ENCODE measurements at regions not wholly inside any gene's neighbourhood (a gene's known extent, or its start where the extent isn't known, plus 50 kb on each side); places are given as distances from the start of the nearest gene placed in this dataset.
"Not testable (repeated sequence)": the region's sequence is repeated elsewhere in the genome, so short reads cannot be mapped to it uniquely, and the experiment has no call there.

DNA sequence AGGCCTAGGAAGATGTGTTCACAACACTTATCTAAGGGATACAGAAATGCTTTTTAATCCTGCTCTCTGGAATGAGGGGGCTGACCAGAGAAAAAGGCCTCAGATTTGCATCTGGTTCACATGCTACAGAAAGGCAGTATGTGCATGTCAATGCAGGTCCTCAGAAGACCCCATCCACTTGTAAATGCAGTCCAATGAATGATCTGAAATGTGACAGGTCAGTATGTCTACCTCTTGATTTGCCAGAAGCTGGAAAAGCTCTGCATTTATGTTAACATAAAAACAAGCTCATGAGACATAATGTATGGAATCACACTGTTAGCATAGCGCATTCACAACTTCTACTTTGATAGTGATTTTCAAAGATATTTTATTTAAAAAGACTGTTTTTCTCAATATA, 367.4 kb upstream of the CHORDC1 start:
- no peaks in the 10 kb centered on the region for H3K9me3 ChIP-seq (ENCODE audit: insufficient read depth, low read depth, low read length)
- H3K27ac ChIP-seq (ENCODE audit: low read length): no peak overlapping the region
- no peaks in the 10 kb centered on the region for H3K36me3 ChIP-seq (ENCODE audit: insufficient read depth, low read depth, low read length)
- no peaks in the 10 kb centered on the region for H3K27me3 ChIP-seq (ENCODE audit: insufficient read depth, low read length)
- no peak overlapping the region for H3K9ac ChIP-seq (ENCODE audit: low read depth, low read length)
- no peak overlapping the region for H3K4me3 ChIP-seq (ENCODE audit: low read length)
- H3K4me1 ChIP-seq (ENCODE audit: insufficient read depth, low read length): no peaks in the 10 kb centered on the region; the same call in 1 of the 2 replicates

DNA sequence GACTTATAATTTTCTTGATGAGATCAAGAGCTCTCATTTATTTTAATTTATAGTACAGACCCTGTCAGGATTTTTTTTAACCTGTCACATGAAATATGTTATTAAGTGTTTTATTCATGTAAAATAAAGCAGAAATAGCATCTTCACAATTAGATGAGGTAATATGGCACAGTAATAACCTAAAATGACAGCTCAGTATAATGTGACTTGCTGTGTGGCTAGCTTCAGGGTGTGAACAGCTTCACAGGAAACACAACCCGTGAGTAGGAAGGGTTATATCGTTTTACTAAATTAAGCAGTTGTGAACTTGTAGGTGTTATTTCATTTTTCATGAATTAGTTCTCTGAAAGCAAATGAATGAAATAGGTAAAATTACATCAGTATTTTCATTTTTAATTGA, 366.9 kb upstream of the CHORDC1 start:
- H3K4me3 ChIP-seq (ENCODE audit: low read length): no peak overlapping the region
- H3K4me1 ChIP-seq (ENCODE audit: insufficient read depth, low read length): no peaks in the 10 kb centered on the region; the same call in 1 of the 2 replicates
- H3K9ac ChIP-seq (ENCODE audit: low read depth, low read length): no peak overlapping the region
- H3K9me3 ChIP-seq (ENCODE audit: insufficient read depth, low read depth, low read length): no peaks in the 10 kb centered on the region
- H3K27me3 ChIP-seq (ENCODE audit: insufficient read depth, low read length): no peaks in the 10 kb centered on the region
- no peaks in the 10 kb centered on the region for H3K36me3 ChIP-seq (ENCODE audit: insufficient read depth, low read depth, low read length)
- H3K27ac ChIP-seq (ENCODE audit: low read length): no peak overlapping the region

DNA sequence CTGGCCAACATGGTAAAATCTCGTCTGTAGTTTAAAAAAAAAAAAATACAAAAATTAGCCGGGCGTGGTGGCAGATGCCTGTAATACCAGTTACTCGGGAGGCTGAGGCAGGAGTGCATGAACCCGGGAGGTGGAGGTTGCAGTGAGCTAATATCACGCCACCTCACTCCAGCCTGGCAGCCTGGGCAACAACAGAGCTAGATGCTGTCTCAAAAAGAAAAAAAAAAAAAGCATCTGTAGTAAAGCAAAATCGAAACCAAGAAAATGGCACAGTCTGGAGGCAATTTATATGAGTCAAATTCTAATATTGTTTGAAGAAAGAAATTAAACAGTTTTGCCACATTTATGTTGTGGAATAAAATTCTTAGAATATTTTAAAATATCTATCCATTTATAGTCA, 365.0 kb upstream of the CHORDC1 start:
- no peak overlapping the region for H3K4me3 ChIP-seq (ENCODE audit: low read length)
- no peaks in the 10 kb centered on the region; the same call in 1 of the 2 replicates for H3K4me1 ChIP-seq (ENCODE audit: insufficient read depth, low read length)
- H3K9me3 ChIP-seq (ENCODE audit: insufficient read depth, low read depth, low read length): no peaks in the 10 kb centered on the region
- no peaks in the 10 kb centered on the region for H3K27me3 ChIP-seq (ENCODE audit: insufficient read depth, low read length)
- no peaks in the 10 kb centered on the region for H3K36me3 ChIP-seq (ENCODE audit: insufficient read depth, low read depth, low read length)
- H3K27ac ChIP-seq (ENCODE audit: low read length): no peak overlapping the region
- H3K9ac ChIP-seq (ENCODE audit: low read depth, low read length): no peak overlapping the region

DNA sequence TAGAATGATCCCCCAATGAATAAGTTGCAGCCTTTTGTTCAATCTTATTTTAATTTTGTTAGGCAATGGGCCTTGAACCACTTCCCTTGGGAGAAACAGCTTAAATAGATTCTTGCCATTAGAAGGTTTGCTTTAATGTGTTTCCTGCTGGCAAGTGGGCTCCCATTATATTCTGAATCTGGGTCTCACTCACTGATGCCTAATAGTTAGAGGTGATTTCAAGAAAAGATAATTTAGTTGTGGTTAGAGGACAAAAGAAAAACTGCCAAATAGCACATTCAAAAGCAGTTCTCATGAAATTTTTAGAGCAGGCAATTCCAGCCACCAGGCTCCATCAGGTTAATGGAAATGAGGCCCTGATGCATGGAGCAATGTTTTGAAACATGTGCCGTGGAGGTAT, 362.6 kb upstream of the CHORDC1 start:
- no peak overlapping the region for H3K4me3 ChIP-seq (ENCODE audit: low read length)
- no peak overlapping the region for H3K9ac ChIP-seq (ENCODE audit: low read depth, low read length)
- H3K4me1 ChIP-seq (ENCODE audit: insufficient read depth, low read length): no peaks in the 10 kb centered on the region; the same call in 1 of the 2 replicates
- no peaks in the 10 kb centered on the region for H3K9me3 ChIP-seq (ENCODE audit: insufficient read depth, low read depth, low read length)
- H3K27ac ChIP-seq (ENCODE audit: low read length): no peak overlapping the region
- no peaks in the 10 kb centered on the region for H3K36me3 ChIP-seq (ENCODE audit: insufficient read depth, low read depth, low read length)
- no peaks in the 10 kb centered on the region for H3K27me3 ChIP-seq (ENCODE audit: insufficient read depth, low read length)

DNA sequence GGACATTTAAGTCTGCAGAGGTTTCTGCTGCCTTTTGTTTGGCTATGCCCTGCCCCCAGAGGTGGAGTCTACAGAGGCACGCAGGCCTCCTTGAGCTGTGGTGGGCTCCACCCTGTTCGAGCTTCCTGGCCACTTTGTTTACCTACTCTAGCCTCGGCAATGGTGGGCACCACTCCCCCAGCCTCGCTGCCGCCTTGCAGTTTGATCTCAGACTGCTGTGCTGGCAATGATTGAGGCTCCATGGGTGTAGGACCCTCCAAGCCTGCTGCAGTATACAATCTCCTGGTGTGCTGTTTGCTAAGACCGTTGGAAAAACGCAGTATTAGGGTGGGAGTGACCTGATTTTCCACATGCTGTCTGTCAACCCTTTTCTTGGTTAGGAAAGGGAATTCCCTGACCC, 360.1 kb upstream of the CHORDC1 start:
- not testable (repeated sequence) for H3K4me3 ChIP-seq (ENCODE audit: low read length); H3K27me3 ChIP-seq (ENCODE audit: insufficient read depth, low read length); H3K9me3 ChIP-seq (ENCODE audit: insufficient read depth, low read depth, low read length); H3K9ac ChIP-seq (ENCODE audit: low read depth, low read length); H3K4me1 ChIP-seq (ENCODE audit: insufficient read depth, low read length); H3K27ac ChIP-seq (ENCODE audit: low read length); H3K36me3 ChIP-seq (ENCODE audit: insufficient read depth, low read depth, low read length)

DNA sequence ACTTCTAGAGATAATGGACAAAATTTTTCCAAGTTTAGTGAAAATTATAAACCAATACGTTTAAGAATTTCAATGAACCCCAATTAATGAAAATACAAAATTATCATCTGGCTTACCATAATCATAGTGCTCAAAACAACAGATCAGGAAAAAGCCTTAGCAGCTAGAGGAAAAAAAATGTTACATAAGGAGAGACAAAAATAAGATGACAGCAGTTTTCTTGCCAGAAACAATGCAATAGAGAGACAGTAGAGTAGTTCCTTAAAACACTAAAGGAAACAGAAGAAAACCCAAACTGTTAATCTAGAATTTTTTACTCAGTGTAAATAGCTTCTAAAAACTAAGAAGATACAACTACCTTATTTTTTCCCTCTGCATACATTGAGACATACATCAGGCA, 341.7 kb upstream of the CHORDC1 start:
- Histone ChIP-seq H3K9me3 (ENCODE audit: insufficient read depth, low read depth, low read length) (no peaks in the 10 kb centered on the region), H3K9ac (ENCODE audit: low read depth, low read length) (no peak overlapping the region), H3K36me3 (ENCODE audit: insufficient read depth, low read depth, low read length) (no peaks in the 10 kb centered on the region), H3K27me3 (ENCODE audit: insufficient read depth, low read length) (no peaks in the 10 kb centered on the region), H3K4me1 (ENCODE audit: insufficient read depth, low read length) (no peaks in the 10 kb centered on the region), H3K27ac (ENCODE audit: low read length) (no peak overlapping the region), H3K4me3 (ENCODE audit: low read length) (no peak overlapping the region)

DNA sequence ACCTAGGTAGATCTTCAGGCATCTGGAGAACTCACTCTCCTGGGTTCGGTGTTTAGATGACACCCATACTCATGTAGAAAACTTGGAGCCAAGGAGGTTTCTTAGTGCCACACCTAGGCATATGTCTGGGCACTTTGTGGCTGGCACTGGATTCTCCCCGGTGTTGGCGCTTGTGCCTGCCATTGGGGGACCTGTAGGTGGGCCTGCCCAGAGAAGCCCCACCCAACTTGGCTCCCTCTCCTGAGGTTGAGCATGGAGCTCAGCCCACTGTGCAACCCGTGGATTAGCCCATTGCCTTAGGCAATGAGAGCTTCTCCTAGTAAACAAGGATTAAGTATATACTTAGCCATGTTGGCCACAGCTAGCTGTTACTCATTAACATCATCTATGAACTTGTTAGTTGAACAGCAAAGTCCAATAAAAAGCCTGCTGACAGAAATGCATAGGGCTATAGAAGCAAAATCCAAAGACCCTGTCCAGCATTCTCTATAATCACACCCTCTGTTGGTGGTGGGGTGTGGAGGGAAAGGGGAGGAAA, 335.5 kb upstream of the CHORDC1 start:
- H3K27me3 ChIP-seq (ENCODE audit: insufficient read depth, low read length): no peaks in the 10 kb centered on the region
- H3K4me3 ChIP-seq (ENCODE audit: low read length): no peak overlapping the region
- no peak overlapping the region for H3K27ac ChIP-seq (ENCODE audit: low read length)
- no peaks in the 10 kb centered on the region for H3K36me3 ChIP-seq (ENCODE audit: insufficient read depth, low read depth, low read length)
- H3K9me3 ChIP-seq (ENCODE audit: insufficient read depth, low read depth, low read length): no peaks in the 10 kb centered on the region
- H3K4me1 ChIP-seq (ENCODE audit: insufficient read depth, low read length): no peaks in the 10 kb centered on the region
- H3K9ac ChIP-seq (ENCODE audit: low read depth, low read length): no peak overlapping the region

DNA sequence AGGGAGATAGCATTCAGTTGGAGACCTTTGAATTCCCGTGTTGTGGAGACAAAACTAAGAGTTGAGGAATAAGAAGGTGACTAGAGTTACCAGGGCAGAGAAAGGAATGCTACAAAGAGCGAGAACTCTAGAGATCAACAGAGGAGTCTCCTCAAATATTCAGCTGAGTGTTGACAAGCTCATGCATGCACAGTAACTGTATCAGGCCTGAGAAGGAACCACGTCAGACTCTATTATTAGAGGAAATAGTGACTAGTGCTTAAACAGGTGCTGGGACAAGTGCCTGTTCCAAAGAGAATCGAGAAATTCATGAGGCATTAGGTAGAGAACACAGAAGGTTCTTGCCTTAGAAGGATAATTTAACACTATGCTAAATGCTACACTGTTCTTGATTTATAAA, 333.8 kb upstream of the CHORDC1 start:
- Histone ChIP-seq H3K4me3 (ENCODE audit: low read length) (no peak overlapping the region), H3K36me3 (ENCODE audit: insufficient read depth, low read depth, low read length) (no peaks in the 10 kb centered on the region), H3K9me3 (ENCODE audit: insufficient read depth, low read depth, low read length) (no peaks in the 10 kb centered on the region), H3K4me1 (ENCODE audit: insufficient read depth, low read length) (no peaks in the 10 kb centered on the region), H3K27ac (ENCODE audit: low read length) (no peak overlapping the region), H3K9ac (ENCODE audit: low read depth, low read length) (no peak overlapping the region), H3K27me3 (ENCODE audit: insufficient read depth, low read length) (no peaks in the 10 kb centered on the region)

DNA sequence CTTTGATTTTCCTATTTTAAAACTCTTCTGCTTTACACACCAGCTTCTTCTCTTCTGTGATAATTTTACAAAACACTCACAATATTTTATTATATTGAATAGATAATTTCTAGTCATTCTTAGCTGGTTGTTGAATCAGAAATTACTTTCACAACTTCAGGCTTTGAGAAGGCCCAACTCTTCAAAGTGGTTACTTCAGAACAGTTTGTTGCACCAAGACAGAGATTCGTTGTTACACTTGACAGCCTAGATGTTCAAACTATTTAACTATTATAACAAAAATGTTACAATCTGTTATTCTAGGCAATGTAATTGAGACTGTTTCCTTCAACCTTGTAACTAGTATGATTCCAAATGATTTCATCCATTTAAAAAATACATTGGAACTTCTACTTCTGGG, 333.2 kb upstream of the CHORDC1 start:
- no peak overlapping the region for H3K9ac ChIP-seq (ENCODE audit: low read depth, low read length)
- H3K36me3 ChIP-seq (ENCODE audit: insufficient read depth, low read depth, low read length): no peaks in the 10 kb centered on the region
- H3K4me3 ChIP-seq (ENCODE audit: low read length): no peak overlapping the region
- H3K27me3 ChIP-seq (ENCODE audit: insufficient read depth, low read length): no peaks in the 10 kb centered on the region
- H3K9me3 ChIP-seq (ENCODE audit: insufficient read depth, low read depth, low read length): no peaks in the 10 kb centered on the region
- no peaks in the 10 kb centered on the region for H3K4me1 ChIP-seq (ENCODE audit: insufficient read depth, low read length)
- H3K27ac ChIP-seq (ENCODE audit: low read length): no peak overlapping the region

DNA sequence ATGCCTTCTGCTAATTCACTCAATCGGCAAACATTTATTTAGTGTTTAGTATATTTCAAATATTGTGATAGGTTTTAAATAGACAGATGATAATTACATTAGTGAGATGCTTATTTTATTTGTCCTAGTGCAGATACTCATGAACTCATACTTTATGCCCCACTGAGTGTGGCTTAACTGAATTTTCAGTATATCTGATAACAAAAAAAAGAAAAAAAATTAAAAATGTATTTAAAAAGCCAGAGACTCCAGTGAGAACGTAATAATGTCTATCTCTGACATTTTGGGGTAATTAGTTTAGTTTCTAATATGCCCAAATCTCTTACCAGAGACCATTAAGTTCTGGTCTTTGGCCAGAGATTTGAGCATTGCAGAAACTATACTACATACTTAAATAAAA, 332.6 kb upstream of the CHORDC1 start:
- Histone ChIP-seq H3K9me3 (ENCODE audit: insufficient read depth, low read depth, low read length) (no peaks in the 10 kb centered on the region), H3K27me3 (ENCODE audit: insufficient read depth, low read length) (no peaks in the 10 kb centered on the region), H3K9ac (ENCODE audit: low read depth, low read length) (no peak overlapping the region), H3K36me3 (ENCODE audit: insufficient read depth, low read depth, low read length) (no peaks in the 10 kb centered on the region), H3K4me1 (ENCODE audit: insufficient read depth, low read length) (no peaks in the 10 kb centered on the region), H3K27ac (ENCODE audit: low read length) (no peak overlapping the region), H3K4me3 (ENCODE audit: low read length) (no peak overlapping the region)

DNA sequence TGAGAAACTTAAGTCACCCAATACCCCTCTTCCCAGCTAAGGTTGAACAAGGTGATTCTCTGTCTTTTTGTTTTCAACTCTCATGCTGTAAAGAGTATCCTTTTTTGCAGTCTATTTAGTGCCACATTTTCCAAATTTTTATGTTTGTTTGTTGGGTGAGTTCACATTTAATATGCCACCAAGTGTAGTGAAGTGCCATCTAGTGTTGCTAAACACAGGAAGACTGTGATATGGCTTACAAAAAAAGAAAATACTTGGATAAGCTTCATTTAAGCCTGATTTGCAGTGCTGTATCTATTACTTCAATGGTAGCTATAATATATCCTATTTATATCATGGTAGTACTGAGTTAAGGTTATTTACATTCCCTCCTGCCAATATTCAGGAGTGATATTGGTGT, 319.2 kb upstream of the CHORDC1 start:
- no peaks in the 10 kb centered on the region for H3K9me3 ChIP-seq (ENCODE audit: insufficient read depth, low read depth, low read length)
- no peak overlapping the region for H3K27ac ChIP-seq (ENCODE audit: low read length)
- no peak overlapping the region for H3K4me3 ChIP-seq (ENCODE audit: low read length)
- no peaks in the 10 kb centered on the region for H3K4me1 ChIP-seq (ENCODE audit: insufficient read depth, low read length)
- H3K27me3 ChIP-seq (ENCODE audit: insufficient read depth, low read length): no peaks in the 10 kb centered on the region
- no peaks in the 10 kb centered on the region for H3K36me3 ChIP-seq (ENCODE audit: insufficient read depth, low read depth, low read length)
- H3K9ac ChIP-seq (ENCODE audit: low read depth, low read length): no peak overlapping the region

DNA sequence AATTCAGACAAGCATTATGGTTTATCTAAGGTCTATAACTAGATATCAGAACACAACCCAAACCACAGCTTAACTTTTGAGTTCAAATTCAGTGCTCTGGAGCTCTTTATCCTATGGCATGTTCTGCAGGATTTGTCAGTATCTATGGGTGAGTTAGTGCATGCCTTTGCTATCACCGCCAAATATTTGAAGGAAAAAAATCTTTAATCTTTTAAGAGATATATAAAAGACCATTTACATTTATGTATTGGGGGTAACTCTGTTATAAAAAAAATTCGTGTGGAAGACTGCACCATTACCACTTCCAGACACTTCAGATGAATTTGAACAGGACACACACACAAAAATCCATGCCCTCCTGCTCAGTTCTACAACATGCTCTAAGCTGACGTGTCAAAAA, 313.5 kb upstream of the CHORDC1 start:
- no peak overlapping the region for H3K27ac ChIP-seq (ENCODE audit: low read length)
- no peak overlapping the region for H3K9ac ChIP-seq (ENCODE audit: low read depth, low read length)
- H3K4me3 ChIP-seq (ENCODE audit: low read length): no peak overlapping the region
- H3K36me3 ChIP-seq (ENCODE audit: insufficient read depth, low read depth, low read length): no peaks in the 10 kb centered on the region
- peaks cover 8% of the 10 kb centered on the region; the same call in 1 of the 2 replicates for H3K4me1 ChIP-seq (ENCODE audit: insufficient read depth, low read length)
- no peaks in the 10 kb centered on the region for H3K27me3 ChIP-seq (ENCODE audit: insufficient read depth, low read length)
- H3K9me3 ChIP-seq (ENCODE audit: insufficient read depth, low read depth, low read length): no peaks in the 10 kb centered on the region

DNA sequence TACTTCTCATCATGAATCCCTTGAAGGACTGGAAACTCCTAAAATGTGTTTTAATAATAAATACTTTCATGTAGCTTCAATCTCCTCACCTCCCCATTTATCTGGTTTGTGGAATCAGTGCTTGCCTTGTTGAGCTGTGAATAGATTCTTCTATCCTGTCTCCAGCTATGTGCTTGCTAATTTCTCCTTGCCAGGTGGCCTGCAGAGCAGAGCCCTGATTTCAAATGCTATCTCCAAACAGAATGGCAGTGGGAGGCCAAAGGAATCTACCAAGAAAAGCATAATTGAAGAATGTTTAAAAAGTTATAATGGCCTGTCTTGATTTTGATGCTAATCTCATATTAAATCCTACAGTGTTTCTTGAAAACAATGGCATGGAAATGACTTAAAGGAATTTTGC, 309.3 kb upstream of the CHORDC1 start:
- Histone ChIP-seq H3K4me3 (ENCODE audit: low read length) (no peak overlapping the region), H3K27me3 (ENCODE audit: insufficient read depth, low read length) (no peaks in the 10 kb centered on the region), H3K27ac (ENCODE audit: low read length) (no peak overlapping the region), H3K9ac (ENCODE audit: low read depth, low read length) (no peak overlapping the region), H3K36me3 (ENCODE audit: insufficient read depth, low read depth, low read length) (no peaks in the 10 kb centered on the region), H3K4me1 (ENCODE audit: insufficient read depth, low read length) (peaks cover 8% of the 10 kb centered on the region; the same call in 1 of the 2 replicates), H3K9me3 (ENCODE audit: insufficient read depth, low read depth, low read length) (no peaks in the 10 kb centered on the region)

Data from iPS-20b (cell line).